ENCODE measurements at regions not wholly inside any gene's neighbourhood (a gene's known extent, or its start where the extent isn't known, plus 50 kb on each side); places are given as distances from the start of the nearest gene placed in this dataset.
"Not testable (repeated sequence)": the region's sequence is repeated elsewhere in the genome, so short reads cannot be mapped to it uniquely, and the experiment has no call there.

GRCh38 chr13:73304442-73304841 is 245.6 kb downstream of the KLF5 start:
- no peaks in the 10 kb centered on the region for H3K9me3 Mint-ChIP-seq (ENCODE audit: unreplicated experiment)
- H3K36me3 Mint-ChIP-seq (ENCODE audit: low read depth, unreplicated experiment), result no peaks in the 10 kb centered on the region
- H3K4me1 Mint-ChIP-seq (ENCODE audit: unreplicated experiment), result no peaks in the 10 kb centered on the region
- TF ChIP-seq, protein P1, sequence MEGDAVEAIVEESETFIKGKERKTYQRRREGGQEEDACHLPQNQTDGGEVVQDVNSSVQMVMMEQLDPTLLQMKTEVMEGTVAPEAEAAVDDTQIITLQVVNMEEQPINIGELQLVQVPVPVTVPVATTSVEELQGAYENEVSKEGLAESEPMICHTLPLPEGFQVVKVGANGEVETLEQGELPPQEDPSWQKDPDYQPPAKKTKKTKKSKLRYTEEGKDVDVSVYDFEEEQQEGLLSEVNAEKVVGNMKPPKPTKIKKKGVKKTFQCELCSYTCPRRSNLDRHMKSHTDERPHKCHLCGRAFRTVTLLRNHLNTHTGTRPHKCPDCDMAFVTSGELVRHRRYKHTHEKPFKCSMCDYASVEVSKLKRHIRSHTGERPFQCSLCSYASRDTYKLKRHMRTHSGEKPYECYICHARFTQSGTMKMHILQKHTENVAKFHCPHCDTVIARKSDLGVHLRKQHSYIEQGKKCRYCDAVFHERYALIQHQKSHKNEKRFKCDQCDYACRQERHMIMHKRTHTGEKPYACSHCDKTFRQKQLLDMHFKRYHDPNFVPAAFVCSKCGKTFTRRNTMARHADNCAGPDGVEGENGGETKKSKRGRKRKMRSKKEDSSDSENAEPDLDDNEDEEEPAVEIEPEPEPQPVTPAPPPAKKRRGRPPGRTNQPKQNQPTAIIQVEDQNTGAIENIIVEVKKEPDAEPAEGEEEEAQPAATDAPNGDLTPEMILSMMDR (IDR thresholded peaks at IDR 0.05; ENCODE audit: unreplicated experiment), result no peak
- peaks cover 2% of the 10 kb centered on the region for H3K27me3 Mint-ChIP-seq (ENCODE audit: unreplicated experiment)
- H3K4me3 Mint-ChIP-seq (ENCODE audit: unreplicated experiment), result no peak overlapping the region
- H3K27ac Mint-ChIP-seq (ENCODE audit: unreplicated experiment), result no peak overlapping the region
- no peak for DNase-seq (ENCODE audit: low spot score)

GRCh38 chr13:73303851-73304250 is 245.0 kb downstream of the KLF5 start:
- Mint-ChIP-seq H3K9me3 (ENCODE audit: unreplicated experiment) (no peaks in the 10 kb centered on the region), H3K27ac (ENCODE audit: unreplicated experiment) (no peak overlapping the region), H3K4me1 (ENCODE audit: unreplicated experiment) (no peaks in the 10 kb centered on the region), H3K36me3 (ENCODE audit: low read depth, unreplicated experiment) (no peaks in the 10 kb centered on the region), H3K27me3 (ENCODE audit: unreplicated experiment) (peaks cover 2% of the 10 kb centered on the region), H3K4me3 (ENCODE audit: unreplicated experiment) (no peak overlapping the region)
- TF ChIP-seq, protein P1 (IDR thresholded peaks at IDR 0.05; ENCODE audit: unreplicated experiment), result no peak
- no peak for DNase-seq (ENCODE audit: low spot score)

- not testable (repeated sequence) for H3K4me1 Mint-ChIP-seq (ENCODE audit: unreplicated experiment); H3K4me3 Mint-ChIP-seq (ENCODE audit: unreplicated experiment); H3K36me3 Mint-ChIP-seq (ENCODE audit: low read depth, unreplicated experiment); H3K9me3 Mint-ChIP-seq (ENCODE audit: unreplicated experiment); H3K27ac Mint-ChIP-seq (ENCODE audit: unreplicated experiment); DNase-seq (ENCODE audit: low spot score); H3K27me3 Mint-ChIP-seq (ENCODE audit: unreplicated experiment)
Measured at GRCh38 chr13:73301622-73302021, 242.8 kb downstream of the KLF5 start.

DNA sequence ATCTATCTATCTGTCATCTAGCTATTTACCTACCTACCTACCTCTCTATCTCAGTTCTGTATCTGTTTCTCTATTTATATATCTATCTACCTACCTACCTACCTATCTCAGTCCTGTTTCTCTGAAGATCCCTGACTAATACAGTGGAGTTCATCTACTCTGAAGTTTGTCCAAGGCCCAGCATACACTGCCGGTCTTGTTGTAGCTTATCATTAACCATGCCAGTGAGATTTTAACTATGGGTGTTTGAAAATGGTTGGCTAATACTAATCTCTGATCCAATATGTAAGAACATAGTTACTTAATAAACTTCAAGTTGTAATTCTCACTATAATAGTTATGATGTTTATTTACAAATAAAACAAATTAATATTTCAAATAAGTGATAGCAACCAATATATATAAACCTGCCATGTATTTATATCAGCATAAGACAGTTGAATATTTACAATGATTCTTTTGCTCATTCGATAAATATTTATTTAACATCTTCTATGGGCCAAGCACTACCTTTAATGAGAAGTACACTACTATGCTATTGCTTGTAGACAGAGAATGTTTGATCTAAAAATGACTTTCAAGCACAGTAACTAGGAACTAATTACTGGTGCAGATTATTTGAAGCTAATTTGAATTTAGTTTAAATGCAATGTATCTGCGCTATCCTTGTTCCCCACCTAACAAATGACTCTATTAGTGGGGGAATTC is 242.1 kb downstream of the KLF5 start:
- Mint-ChIP-seq H3K36me3 (ENCODE audit: low read depth, unreplicated experiment) (no peaks in the 10 kb centered on the region), H3K4me1 (ENCODE audit: unreplicated experiment) (no peaks in the 10 kb centered on the region), H3K9me3 (ENCODE audit: unreplicated experiment) (no peaks in the 10 kb centered on the region), H3K27me3 (ENCODE audit: unreplicated experiment) (no peaks in the 10 kb centered on the region), H3K4me3 (ENCODE audit: unreplicated experiment) (no peak overlapping the region), H3K27ac (ENCODE audit: unreplicated experiment) (no peak overlapping the region)
- TF ChIP-seq, protein P1 (IDR thresholded peaks at IDR 0.05; ENCODE audit: unreplicated experiment), result no peak
- DNase-seq (ENCODE audit: low spot score), result no peak

GRCh38 chr13:73299787-73300186 is 241.0 kb downstream of the KLF5 start:
- H3K36me3 Mint-ChIP-seq (ENCODE audit: low read depth, unreplicated experiment), result no peaks in the 10 kb centered on the region
- no peaks in the 10 kb centered on the region for H3K9me3 Mint-ChIP-seq (ENCODE audit: unreplicated experiment)
- DNase-seq (ENCODE audit: low spot score), result no peak
- H3K4me1 Mint-ChIP-seq (ENCODE audit: unreplicated experiment), result no peaks in the 10 kb centered on the region
- H3K27me3 Mint-ChIP-seq (ENCODE audit: unreplicated experiment), result no peaks in the 10 kb centered on the region
- H3K4me3 Mint-ChIP-seq (ENCODE audit: unreplicated experiment), result no peak overlapping the region
- H3K27ac Mint-ChIP-seq (ENCODE audit: unreplicated experiment), result no peak overlapping the region
- TF ChIP-seq, protein P1 (IDR thresholded peaks at IDR 0.05; ENCODE audit: unreplicated experiment), result no peak

All from endothelial cell (in vitro differentiated cells).